ENCODE measurements at regions not wholly inside any gene's neighbourhood (a gene's known extent, or its start where the extent isn't known, plus 50 kb on each side); places are given as distances from the start of the nearest gene placed in this dataset.

DNA sequence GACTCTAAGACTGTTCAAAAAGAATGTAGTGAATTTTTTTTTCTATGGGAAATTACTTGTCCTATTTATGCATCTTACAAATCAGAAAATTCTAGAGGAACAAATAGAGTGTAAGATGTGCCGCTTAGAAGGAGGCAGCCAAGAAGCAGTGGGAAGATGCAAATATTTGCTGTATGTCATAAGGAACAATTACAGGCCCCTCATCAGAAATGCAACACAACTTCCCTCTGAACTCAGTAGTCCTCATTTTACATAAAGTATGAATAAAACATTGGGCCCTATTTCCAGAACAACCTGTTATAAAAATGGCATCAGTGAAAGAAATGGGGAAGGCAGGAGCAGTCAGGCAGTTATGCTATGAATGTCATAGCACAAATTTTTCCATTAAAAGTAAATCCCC lies 50.7 kb upstream of the SCG2 start:
- Mint-ChIP-seq H3K4me3 (no peak overlapping the region), H3K36me3 (no peaks in the 10 kb centered on the region), H3K27me3 (peaks cover 4% of the 10 kb centered on the region), H3K9me3 (ENCODE audit: low read depth) (no peaks in the 10 kb centered on the region), H3K27ac (no peak overlapping the region), H3K4me1 (peaks cover under 1% of the 10 kb centered on the region)
- DNase-seq: no peak
- no peak for ATAC-seq
- CTCF ChIA-PET: no interaction called here

GRCh38 chr2:223652122-223652521 lies 50.0 kb upstream of the SCG2 start:
- H3K9me3 Mint-ChIP-seq (ENCODE audit: low read depth): no peaks in the 10 kb centered on the region
- peaks cover 4% of the 10 kb centered on the region for H3K27me3 Mint-ChIP-seq
- no peak overlapping the region for H3K4me3 Mint-ChIP-seq
- CTCF ChIA-PET: no interaction called here
- H3K36me3 Mint-ChIP-seq: no peaks in the 10 kb centered on the region
- ATAC-seq: no peak
- no peak for DNase-seq
- no peak overlapping the region for H3K27ac Mint-ChIP-seq
- peaks cover 6% of the 10 kb centered on the region for H3K4me1 Mint-ChIP-seq

Measured in activated CD8-positive, alpha-beta memory T cell treated with anti-CD3 and anti-CD28 coated beads, Interleukin-2, amount 10 ng/mL, durations not matched to agents 7 days and 5 days (primary cell).